KMS-11 (cell line): ENCODE measurements at regions not wholly inside any gene's neighbourhood (a gene's known extent, or its start where the extent isn't known, plus 50 kb on each side); places are given as distances from the start of the nearest gene placed in this dataset.

Source experiments
- H2AFZ ChIP-seq: fragments of 200-600 bp; sonication (generic); 2 replicates; pipeline ENCODE4 v1.6.1; 2016; ENCODE audit warnings: antibody characterized with exemption, mixed run types, low read depth
- H3K27ac ChIP-seq: fragments of 200-600 bp; sonication (generic); 2 replicates; pipeline ENCODE4 v1.6.1; 2016; ENCODE audit warnings: mild to moderate bottlenecking, mixed run types
- H3K27me3 ChIP-seq: fragments of 200-600 bp; sonication (generic); 2 replicates; pipeline ENCODE4 v1.6.1; 2017; ENCODE audit warnings: mild to moderate bottlenecking, low read depth, mixed run types, moderate library complexity; ENCODE audit not compliant: insufficient read depth
- H3K36me3 ChIP-seq: fragments of 200-600 bp; sonication (generic); 2 replicates; pipeline ENCODE4 v1.6.1; 2017; ENCODE audit warnings: mild to moderate bottlenecking, mixed run types; ENCODE audit not compliant: insufficient read depth
- H3K4me1 ChIP-seq: fragments of 200-600 bp; sonication (generic); 2 replicates; pipeline ENCODE4 v1.6.1; 2016; ENCODE audit warnings: mild to moderate bottlenecking, low read depth, mixed run types; ENCODE audit not compliant: poor library complexity, severe bottlenecking
- H3K4me2 ChIP-seq: fragments of 200-600 bp; sonication (generic); 2 replicates; pipeline ENCODE4 v1.7.0; 2016; ENCODE audit warnings: mild to moderate bottlenecking, mixed run types
- H3K4me3 ChIP-seq: fragments of 200-600 bp; sonication (generic); IDR thresholded peaks from 2 replicates; pipeline ENCODE4 v1.6.1; 2017; ENCODE audit warnings: low read depth, low read length, mixed read lengths; ENCODE audit not compliant: insufficient read depth
- H3K79me2 ChIP-seq: fragments of 200-600 bp; sonication (generic); 2 replicates; pipeline ENCODE4 v1.6.1; 2016; ENCODE audit warnings: low read depth, mixed run types; ENCODE audit not compliant: insufficient read depth
- H3K9ac ChIP-seq: fragments of 200-600 bp; sonication (generic); 2 replicates; pipeline ENCODE4 v1.6.1; 2016; ENCODE audit warnings: mild to moderate bottlenecking, mixed run types
- H4K20me1 ChIP-seq: fragments of 200-600 bp; sonication (generic); 2 replicates; pipeline ENCODE4 v1.6.1; 2016; ENCODE audit warnings: mild to moderate bottlenecking, mixed run types; ENCODE audit not compliant: insufficient read depth
- CTCF ChIP-seq: fragments of 200-600 bp; sonication (generic); conservative IDR thresholded peaks from 2 replicates; pipeline ENCODE4 v1.6.1; 2017; ENCODE audit warnings: low read depth, mild to moderate bottlenecking, antibody characterized with exemption, low read length, moderate library complexity, mixed read lengths

- Histone ChIP-seq H3K4me2 (no peak overlapping the region), H2AFZ (no peak overlapping the region), H4K20me1 (no peaks in the 10 kb centered on the region), H3K4me1 (no peaks in the 10 kb centered on the region), H3K79me2 (no peaks in the 10 kb centered on the region), H3K9ac (no peak overlapping the region), H3K4me3 (no peak overlapping the region), H3K36me3 (no peaks in the 10 kb centered on the region), H3K27ac (no peak overlapping the region), H3K27me3 (no peaks in the 10 kb centered on the region)
- no peak for TF ChIP-seq CTCF
These were observed 523.5 kb upstream of the BCHE start for GRCh38 chr3:166360720-166361119.

DNA sequence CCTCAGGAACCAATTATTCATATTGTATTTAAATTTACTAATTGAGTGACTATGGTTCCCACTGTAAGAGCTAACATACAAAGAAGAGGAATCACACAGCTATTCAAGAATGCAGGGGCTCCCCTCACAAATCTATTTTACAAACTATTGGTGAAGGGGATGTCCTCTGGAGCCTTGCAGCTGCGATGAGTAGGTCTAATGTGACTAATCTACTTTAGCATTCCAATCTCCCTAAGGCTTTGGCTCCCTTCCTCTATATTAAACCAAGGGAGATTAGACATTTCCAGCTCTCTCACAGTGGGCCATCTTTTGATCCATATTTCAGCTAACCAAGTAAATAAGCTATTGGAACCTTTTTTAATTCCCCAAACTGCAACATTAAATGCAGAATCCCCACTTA is 514.2 kb upstream of the BCHE start:
- H4K20me1 ChIP-seq, result no peaks in the 10 kb centered on the region
- H3K27me3 ChIP-seq, result no peaks in the 10 kb centered on the region
- no peak overlapping the region for H3K4me3 ChIP-seq
- no peak overlapping the region for H3K4me2 ChIP-seq
- H3K9ac ChIP-seq, result no peak overlapping the region
- no peaks in the 10 kb centered on the region for H3K4me1 ChIP-seq
- no peaks in the 10 kb centered on the region for H3K36me3 ChIP-seq
- no peak overlapping the region for H3K27ac ChIP-seq
- no peak overlapping the region for H2AFZ ChIP-seq
- no peak for TF ChIP-seq CTCF
- no peaks in the 10 kb centered on the region for H3K79me2 ChIP-seq

DNA sequence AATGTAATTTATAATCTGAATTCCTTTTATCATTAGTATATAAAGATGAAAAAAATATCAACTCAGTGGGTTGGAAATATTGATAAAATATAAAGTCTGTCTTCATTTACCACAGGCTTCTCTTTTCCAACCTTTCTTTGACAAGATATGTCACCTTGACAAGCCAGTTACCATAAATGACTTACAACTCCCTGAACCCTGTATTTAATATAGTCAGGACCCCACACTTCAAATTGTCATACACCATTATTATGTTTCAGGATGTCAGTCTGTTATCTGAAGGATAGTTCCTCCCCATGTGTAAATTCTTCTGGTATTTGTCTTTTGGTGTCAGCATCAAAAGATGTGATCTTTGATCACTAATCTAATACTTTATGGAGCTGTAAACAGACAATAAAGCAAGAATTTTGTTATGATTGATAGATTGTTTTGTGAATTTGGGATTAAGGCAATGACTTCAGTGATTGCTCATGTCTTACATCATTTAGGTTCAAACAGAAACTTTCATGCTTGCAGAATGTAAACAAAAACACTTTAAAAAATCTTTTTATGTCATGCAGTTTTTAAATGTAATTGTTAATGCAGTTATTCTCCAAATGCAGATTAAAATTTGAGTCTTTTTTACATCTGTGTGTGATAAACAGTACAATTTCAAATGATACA is 503.5 kb upstream of the BCHE start:
- Histone ChIP-seq H3K27me3 (no peaks in the 10 kb centered on the region), H3K4me3 (no peak overlapping the region), H3K9ac (no peak overlapping the region), H3K27ac (no peak overlapping the region), H2AFZ (no peak overlapping the region), H4K20me1 (no peaks in the 10 kb centered on the region), H3K36me3 (no peaks in the 10 kb centered on the region), H3K79me2 (no peaks in the 10 kb centered on the region), H3K4me2 (no peak overlapping the region), H3K4me1 (peaks cover 5% of the 10 kb centered on the region)
- TF ChIP-seq CTCF, result no peak

DNA sequence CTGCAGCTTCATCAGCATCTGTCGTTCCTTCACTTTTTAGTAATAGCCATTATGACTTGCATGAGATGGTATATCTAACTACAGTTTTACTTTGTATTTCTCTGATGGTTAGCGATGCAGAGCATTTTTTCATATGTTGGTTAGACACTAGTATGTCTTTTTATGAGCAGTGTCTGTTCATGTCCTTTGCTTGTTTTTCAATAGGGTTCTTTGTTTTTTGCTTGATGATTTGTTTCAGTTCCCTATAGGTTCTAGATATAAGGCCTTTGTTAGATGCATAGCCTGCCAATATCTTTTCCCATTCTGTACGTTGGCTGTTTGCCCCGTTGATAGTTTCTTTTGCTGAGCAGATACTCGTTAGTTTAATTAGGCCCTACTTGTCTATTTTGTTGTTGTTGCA is 487.2 kb upstream of the BCHE start:
- no peak overlapping the region for H3K9ac ChIP-seq
- H3K4me2 ChIP-seq, result no peak overlapping the region
- no peak overlapping the region for H3K4me3 ChIP-seq
- H3K36me3 ChIP-seq, result no peaks in the 10 kb centered on the region
- no peak overlapping the region for H2AFZ ChIP-seq
- H3K79me2 ChIP-seq, result no peaks in the 10 kb centered on the region
- no peaks in the 10 kb centered on the region for H3K27me3 ChIP-seq
- no peaks in the 10 kb centered on the region for H3K4me1 ChIP-seq
- TF ChIP-seq CTCF, result no peak
- H4K20me1 ChIP-seq, result no peaks in the 10 kb centered on the region
- H3K27ac ChIP-seq, result no peak overlapping the region
